NCI-H82 (cell line): ENCODE measurements at regions not wholly inside any gene's neighbourhood (a gene's known extent, or its start where the extent isn't known, plus 50 kb on each side); places are given as distances from the start of the nearest gene placed in this dataset.

Source experiments
- DNase-seq: peaks from one replicate; lab custom pipeline; 2025; lab: John Stamatoyannopoulos, UW

GRCh38 chr12:93154753-93155480, 222.8 kb upstream of the NUDT4 start:
- no peak for DNase-seq

- no peak for DNase-seq
These were observed 221.5 kb upstream of the NUDT4 start for GRCh38 chr12:93156086-93156716.

- no peak for DNase-seq
These were observed 220.4 kb upstream of the NUDT4 start for GRCh38 chr12:93157279-93157678.

GRCh38 chr12:93158065-93158843, 219.5 kb upstream of the NUDT4 start:
- DNase-seq, result no peak

DNA sequence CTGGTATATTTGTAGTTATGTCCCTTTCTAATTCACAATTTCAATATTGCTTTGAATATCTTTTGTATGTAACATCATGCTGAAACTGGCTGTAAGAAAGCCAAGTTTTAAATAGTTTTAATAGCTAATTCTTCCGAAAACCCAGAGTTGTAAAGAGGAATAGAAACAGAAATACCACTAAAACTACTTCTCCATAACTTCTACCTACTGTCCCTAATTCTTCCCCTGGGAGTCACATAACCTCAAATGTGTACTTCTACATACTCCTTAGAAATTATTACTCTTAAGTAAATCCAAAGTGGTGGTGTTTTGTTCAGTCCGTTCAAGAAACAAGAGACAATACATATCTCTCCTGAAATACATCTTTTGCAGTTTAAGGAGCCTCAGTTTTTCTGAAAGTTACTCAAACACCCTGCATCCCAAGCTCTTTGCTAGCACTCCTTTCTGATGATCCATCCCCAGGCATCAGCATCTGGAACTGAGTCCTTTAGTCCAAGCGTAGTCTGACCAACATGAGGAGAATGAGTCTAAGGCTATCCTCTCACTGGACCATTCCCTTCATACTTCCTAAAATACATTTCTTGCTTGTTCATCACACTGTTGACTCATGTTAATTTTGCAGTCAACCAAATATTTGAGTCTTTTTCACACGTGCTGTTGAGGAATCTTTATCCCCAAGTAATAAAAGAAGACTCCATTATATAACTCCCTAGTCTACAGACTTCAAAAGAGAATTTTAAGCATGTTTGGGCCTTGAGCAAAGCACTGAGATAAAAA, 214.3 kb upstream of the NUDT4 start:
- no peak for DNase-seq

- DNase-seq, result no peak
These were observed 213.4 kb upstream of the NUDT4 start for GRCh38 chr12:93164103-93164880.

- DNase-seq, result peak; percentile 37
These were observed 212.3 kb upstream of the NUDT4 start for GRCh38 chr12:93165384-93165932.

- DNase-seq, result no peak
These were observed 211.0 kb upstream of the NUDT4 start for GRCh38 chr12:93166541-93167307.

- no peak for DNase-seq
These were observed 210.4 kb upstream of the NUDT4 start for GRCh38 chr12:93167331-93167730.

GRCh38 chr12:93167841-93168492, 209.8 kb upstream of the NUDT4 start:
- DNase-seq, result peak; percentile 65

GRCh38 chr12:93168751-93169150, 209.0 kb upstream of the NUDT4 start:
- DNase-seq, result no peak

DNA sequence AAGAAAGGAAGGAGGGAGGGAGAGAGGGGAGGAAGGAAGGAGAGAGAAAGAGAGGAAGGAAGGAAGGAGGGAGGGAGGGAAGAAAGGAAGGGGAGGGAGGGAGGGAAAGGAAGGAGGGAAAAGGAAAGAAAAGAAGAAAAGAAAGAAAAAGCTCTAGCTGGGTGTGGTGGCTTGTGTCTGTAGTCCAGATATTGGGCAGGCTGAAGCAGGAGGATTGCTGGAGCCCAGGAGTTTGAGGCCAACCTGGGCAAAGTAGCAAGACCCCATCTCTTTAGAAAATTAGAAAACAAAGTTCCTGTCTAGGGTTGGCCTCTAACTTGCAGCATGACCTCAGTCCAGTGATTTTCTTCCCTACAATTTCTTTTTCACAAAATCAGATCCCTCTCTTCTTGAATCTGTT, 208.2 kb upstream of the NUDT4 start:
- no peak for DNase-seq

- DNase-seq, result no peak
These were observed 206.8 kb upstream of the NUDT4 start for GRCh38 chr12:93170928-93171327.

- peak; percentile 43 for DNase-seq
These were observed 204.4 kb upstream of the NUDT4 start for GRCh38 chr12:93173178-93173957.

DNA sequence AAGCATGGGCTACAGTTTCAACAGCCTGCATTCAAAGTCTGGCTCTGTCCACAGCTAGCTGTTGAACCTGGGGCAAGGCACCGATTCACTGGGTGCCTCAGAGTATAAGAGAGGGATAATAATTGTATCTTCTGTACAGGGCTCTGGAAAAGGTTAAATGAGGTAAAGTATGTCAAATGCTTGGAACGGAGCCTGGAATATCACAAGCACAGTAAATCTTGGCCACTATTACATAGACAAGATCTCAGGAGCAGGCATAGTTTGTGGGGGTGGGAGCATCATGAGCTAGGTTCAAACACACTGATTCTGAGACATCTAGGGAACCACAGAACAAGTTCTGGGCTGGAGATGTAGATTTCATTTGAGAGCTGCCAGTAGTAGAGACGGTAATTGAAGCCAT, 203.7 kb upstream of the NUDT4 start:
- no peak for DNase-seq

DNA sequence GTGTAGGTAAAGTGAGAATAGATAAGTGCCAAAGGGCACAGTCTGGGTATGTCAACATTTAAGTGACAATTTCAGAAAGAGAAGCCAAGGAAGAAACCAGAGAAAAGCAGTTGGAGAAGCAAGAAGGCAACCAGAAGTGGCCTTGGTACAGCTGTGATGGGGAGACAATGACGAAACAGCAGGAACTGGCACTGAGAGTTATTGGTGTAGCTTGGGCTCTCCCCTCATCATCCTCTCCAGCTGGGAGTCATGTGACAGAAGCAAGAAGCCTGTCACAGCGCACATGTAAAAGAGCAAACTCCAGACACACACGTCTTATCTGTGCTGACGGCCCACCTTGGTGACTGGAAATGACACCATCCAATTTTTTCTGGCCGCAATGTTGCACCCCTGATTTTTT, 203.3 kb upstream of the NUDT4 start:
- no peak for DNase-seq

DNA sequence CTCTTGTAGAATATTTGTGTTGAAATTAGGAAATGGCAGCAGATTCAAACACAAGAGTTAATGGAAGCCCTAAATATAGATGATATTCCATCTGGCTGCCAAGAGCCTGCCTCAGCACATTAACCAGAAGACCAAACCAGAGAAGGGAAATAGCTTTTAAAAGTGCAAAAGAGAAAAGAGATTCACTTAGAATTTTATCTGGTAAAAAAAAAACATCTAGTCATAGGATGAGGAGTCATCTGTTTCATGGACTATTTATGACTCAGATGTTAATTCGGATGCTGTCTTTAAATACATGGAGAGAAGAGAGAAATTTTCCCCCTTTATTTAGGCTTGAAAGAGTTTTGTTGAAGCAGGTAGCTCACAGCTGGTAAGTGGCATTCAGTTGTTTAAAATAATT, 201.6 kb upstream of the NUDT4 start:
- DNase-seq, result no peak

- no peak for DNase-seq
These were observed 201.1 kb upstream of the NUDT4 start for GRCh38 chr12:93176610-93177126.
